ENCODE measurements at regions not wholly inside any gene's neighbourhood (a gene's known extent, or its start where the extent isn't known, plus 50 kb on each side); places are given as distances from the start of the nearest gene placed in this dataset.

GRCh38 chr18:55136864-55137263 lies 177.6 kb upstream of the CCDC68 start:
- no peaks in the 10 kb centered on the region for H3K36me3 Mint-ChIP-seq (ENCODE audit: low read depth)

GRCh38 chr18:55136258-55136657 lies 177.0 kb upstream of the CCDC68 start:
- H3K4me3 Mint-ChIP-seq, result no peak overlapping the region
- no peaks in the 10 kb centered on the region for H3K4me1 Mint-ChIP-seq
- no peak for DNase-seq
- peaks cover 2% of the 10 kb centered on the region for H3K27me3 Mint-ChIP-seq
- no peak overlapping the region for H3K27ac Mint-ChIP-seq
- no peaks in the 10 kb centered on the region for H3K36me3 Mint-ChIP-seq (ENCODE audit: low read depth)
- H3K9me3 Mint-ChIP-seq, result no peaks in the 10 kb centered on the region
- ATAC-seq, result no peak

More at GRCh38 chr18:55136864-55137263, 177.6 kb upstream of the CCDC68 start:
- DNase-seq, result no peak
- no peaks in the 10 kb centered on the region for H3K4me1 Mint-ChIP-seq
- no peak overlapping the region for H3K4me3 Mint-ChIP-seq
- peaks cover 2% of the 10 kb centered on the region for H3K27me3 Mint-ChIP-seq
- no peak for ATAC-seq
- no peaks in the 10 kb centered on the region for H3K9me3 Mint-ChIP-seq
- H3K27ac Mint-ChIP-seq, result no peak overlapping the region

GRCh38 chr18:55133378-55133777 lies 174.1 kb upstream of the CCDC68 start:
- H3K9me3 Mint-ChIP-seq, result no peaks in the 10 kb centered on the region
- no peak for ATAC-seq
- peaks cover 2% of the 10 kb centered on the region for H3K27me3 Mint-ChIP-seq
- no peaks in the 10 kb centered on the region for H3K36me3 Mint-ChIP-seq (ENCODE audit: low read depth)
- H3K4me3 Mint-ChIP-seq, result no peak overlapping the region
- no peak for DNase-seq
- no peak overlapping the region for H3K27ac Mint-ChIP-seq
- no peaks in the 10 kb centered on the region for H3K4me1 Mint-ChIP-seq

- DNase-seq, result no peak
- no peaks in the 10 kb centered on the region for H3K9me3 Mint-ChIP-seq
- H3K27ac Mint-ChIP-seq, result no peak overlapping the region
- no peaks in the 10 kb centered on the region for H3K4me1 Mint-ChIP-seq
- H3K27me3 Mint-ChIP-seq, result no peaks in the 10 kb centered on the region
- H3K36me3 Mint-ChIP-seq (ENCODE audit: low read depth), result no peaks in the 10 kb centered on the region
- no peak overlapping the region for H3K4me3 Mint-ChIP-seq
- ATAC-seq, result no peak
These were observed 169.2 kb upstream of the CCDC68 start for GRCh38 chr18:55128437-55128836.

GRCh38 chr18:55124078-55124763 lies 165.0 kb upstream of the CCDC68 start:
- H3K36me3 Mint-ChIP-seq (ENCODE audit: low read depth), result no peaks in the 10 kb centered on the region
- no peak for DNase-seq
- no peaks in the 10 kb centered on the region for H3K9me3 Mint-ChIP-seq
- no peak overlapping the region for H3K27ac Mint-ChIP-seq
- H3K4me3 Mint-ChIP-seq, result no peak overlapping the region
- H3K27me3 Mint-ChIP-seq, result no peaks in the 10 kb centered on the region
- ATAC-seq, result no peak
- H3K4me1 Mint-ChIP-seq, result no peaks in the 10 kb centered on the region

- DNase-seq, result no peak
- no peak overlapping the region for H3K27ac Mint-ChIP-seq
- no peak overlapping the region for H3K4me3 Mint-ChIP-seq
- no peaks in the 10 kb centered on the region for H3K36me3 Mint-ChIP-seq (ENCODE audit: low read depth)
- no peak for ATAC-seq
- H3K9me3 Mint-ChIP-seq, result no peaks in the 10 kb centered on the region
- no peaks in the 10 kb centered on the region for H3K4me1 Mint-ChIP-seq
- H3K27me3 Mint-ChIP-seq, result no peaks in the 10 kb centered on the region
These were observed 164.1 kb upstream of the CCDC68 start for GRCh38 chr18:55123361-55123760.

- no peak overlapping the region for H3K27ac Mint-ChIP-seq
- no peaks in the 10 kb centered on the region for H3K4me1 Mint-ChIP-seq
- ATAC-seq (no peak), DNase-seq (no peak)
- H3K9me3 Mint-ChIP-seq, result no peaks in the 10 kb centered on the region
- H3K36me3 Mint-ChIP-seq (ENCODE audit: low read depth), result no peaks in the 10 kb centered on the region
- H3K4me3 Mint-ChIP-seq, result no peak overlapping the region
- H3K27me3 Mint-ChIP-seq, result no peaks in the 10 kb centered on the region
These were observed 162.3 kb upstream of the CCDC68 start for GRCh38 chr18:55121397-55122170.

GRCh38 chr18:55120896-55121295 lies 161.6 kb upstream of the CCDC68 start:
- Mint-ChIP-seq H3K9me3 (no peaks in the 10 kb centered on the region), H3K4me3 (no peak overlapping the region), H3K4me1 (no peaks in the 10 kb centered on the region), H3K27me3 (no peaks in the 10 kb centered on the region), H3K36me3 (ENCODE audit: low read depth) (no peaks in the 10 kb centered on the region), H3K27ac (no peak overlapping the region)
- DNase-seq, result no peak
- ATAC-seq, result no peak

- Mint-ChIP-seq H3K27me3 (no peaks in the 10 kb centered on the region), H3K9me3 (no peaks in the 10 kb centered on the region), H3K27ac (no peak overlapping the region), H3K4me3 (no peak overlapping the region), H3K4me1 (no peaks in the 10 kb centered on the region), H3K36me3 (ENCODE audit: low read depth) (no peaks in the 10 kb centered on the region)
- DNase-seq (no peak), ATAC-seq (no peak)
These were observed 160.2 kb upstream of the CCDC68 start for GRCh38 chr18:55119434-55119833.

- no peak overlapping the region for H3K4me3 Mint-ChIP-seq
- no peak for ATAC-seq
- no peaks in the 10 kb centered on the region for H3K27me3 Mint-ChIP-seq
These were observed 159.8 kb upstream of the CCDC68 start for GRCh38 chr18:55119016-55119415.

GRCh38 chr18:55116863-55117262 lies 157.6 kb upstream of the CCDC68 start:
- no peak overlapping the region for H3K4me3 Mint-ChIP-seq
- no peaks in the 10 kb centered on the region for H3K9me3 Mint-ChIP-seq
- no peak overlapping the region for H3K27ac Mint-ChIP-seq
- H3K27me3 Mint-ChIP-seq, result no peaks in the 10 kb centered on the region
- no peaks in the 10 kb centered on the region for H3K36me3 Mint-ChIP-seq (ENCODE audit: low read depth)
- no peaks in the 10 kb centered on the region for H3K4me1 Mint-ChIP-seq
- DNase-seq, result no peak
- ATAC-seq, result no peak

More at GRCh38 chr18:55119016-55119415, 159.8 kb upstream of the CCDC68 start:
- Mint-ChIP-seq H3K9me3 (no peaks in the 10 kb centered on the region), H3K4me1 (no peaks in the 10 kb centered on the region), H3K36me3 (ENCODE audit: low read depth) (no peaks in the 10 kb centered on the region), H3K27ac (no peak overlapping the region)
- no peak for DNase-seq

- Mint-ChIP-seq H3K27ac (no peak overlapping the region), H3K4me3 (no peak overlapping the region), H3K36me3 (ENCODE audit: low read depth) (no peaks in the 10 kb centered on the region), H3K4me1 (no peaks in the 10 kb centered on the region), H3K27me3 (no peaks in the 10 kb centered on the region), H3K9me3 (no peaks in the 10 kb centered on the region)
- DNase-seq, result no peak
- no peak for ATAC-seq
These were observed 156.3 kb upstream of the CCDC68 start for GRCh38 chr18:55115606-55116005.

GRCh38 chr18:55114876-55115275 lies 155.6 kb upstream of the CCDC68 start:
- no peak for DNase-seq
- Mint-ChIP-seq H3K36me3 (ENCODE audit: low read depth) (no peaks in the 10 kb centered on the region), H3K27ac (no peak overlapping the region), H3K27me3 (no peaks in the 10 kb centered on the region), H3K4me1 (no peaks in the 10 kb centered on the region), H3K4me3 (no peak overlapping the region), H3K9me3 (no peaks in the 10 kb centered on the region)
- no peak for ATAC-seq

GRCh38 chr18:55113800-55114199 lies 154.5 kb upstream of the CCDC68 start:
- Mint-ChIP-seq H3K27me3 (no peaks in the 10 kb centered on the region), H3K36me3 (ENCODE audit: low read depth) (no peaks in the 10 kb centered on the region), H3K4me1 (no peaks in the 10 kb centered on the region), H3K27ac (no peak overlapping the region), H3K4me3 (no peak overlapping the region), H3K9me3 (no peaks in the 10 kb centered on the region)
- DNase-seq, result no peak
- no peak for ATAC-seq

- ATAC-seq (no peak), DNase-seq (no peak)
- Mint-ChIP-seq H3K4me1 (no peaks in the 10 kb centered on the region), H3K36me3 (ENCODE audit: low read depth) (no peaks in the 10 kb centered on the region), H3K4me3 (no peak overlapping the region), H3K9me3 (no peaks in the 10 kb centered on the region), H3K27me3 (no peaks in the 10 kb centered on the region), H3K27ac (no peak overlapping the region)
These were observed 152.0 kb upstream of the CCDC68 start for GRCh38 chr18:55111271-55111670.

Data from activated naive CD8-positive, alpha-beta T cell treated with anti-CD3 and anti-CD28 coated beads, Interleukin-2, amount 50 U/mL, for 24 hours (primary cell).